HCEC 1CT (cell line): ENCODE measurements at regions not wholly inside any gene's neighbourhood (a gene's known extent, or its start where the extent isn't known, plus 50 kb on each side); places are given as distances from the start of the nearest gene placed in this dataset.
A peak's percentile ranks its signal among the peaks of the same experiment; 100 is the strongest.
"Not testable (repeated sequence)": the region's sequence is repeated elsewhere in the genome, so short reads cannot be mapped to it uniquely, and the experiment has no call there.

Experiments used
- DNase-seq: peaks from one replicate; pipeline ENCODE4 v3.0.0-alpha.2; 2017

DNA sequence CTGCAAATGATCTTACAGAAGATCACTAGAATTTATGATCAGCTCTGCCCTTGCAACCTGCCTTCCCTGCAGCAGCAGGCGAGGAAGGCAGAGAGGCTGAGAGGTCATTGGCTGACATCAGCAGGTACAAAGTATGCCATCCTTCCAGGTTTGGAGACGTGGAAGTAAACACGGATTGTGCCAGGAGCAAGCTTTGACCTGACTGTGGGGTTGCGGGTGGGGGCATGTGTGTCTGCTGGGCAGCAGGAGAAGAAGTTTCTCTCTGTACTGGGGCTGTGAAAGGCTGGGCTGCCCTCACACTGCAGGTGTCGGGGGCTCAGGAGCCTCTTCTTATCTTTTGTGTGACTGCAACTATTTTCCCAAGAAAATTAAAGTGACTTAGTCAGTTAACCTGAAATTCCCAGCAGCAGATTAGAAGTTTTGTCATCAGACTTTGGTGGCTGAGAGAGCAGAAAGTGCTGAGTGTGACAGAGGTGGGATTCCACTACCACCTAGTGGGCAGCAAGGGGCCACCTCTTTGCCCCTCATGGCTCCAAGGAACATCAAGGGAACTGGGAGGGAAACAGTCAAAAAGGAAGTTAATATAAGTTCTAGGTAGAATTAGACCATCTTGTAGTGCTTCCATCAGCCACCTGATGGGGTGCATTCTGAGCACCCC lies 565.9 kb downstream of the ETS1 start:
- peak; percentile 33 for DNase-seq

DNA sequence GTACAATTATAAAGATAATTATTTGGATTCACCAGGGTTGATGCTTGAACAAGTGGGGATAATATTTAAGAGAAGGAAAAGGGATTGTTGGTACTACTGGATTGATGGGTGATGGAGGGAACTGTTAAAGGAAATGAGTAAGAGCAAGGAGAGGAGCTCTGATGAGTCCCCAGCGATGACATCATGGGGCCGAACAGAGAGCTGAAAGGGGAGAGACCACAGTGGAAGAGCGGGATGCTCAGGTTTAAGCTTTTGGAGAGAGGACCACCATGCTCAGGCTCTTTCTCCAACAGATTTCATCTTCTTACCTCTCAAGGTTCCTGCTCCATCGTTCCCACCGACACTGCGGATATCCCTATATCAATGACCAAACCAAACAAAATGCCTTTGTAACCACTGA lies 568.7 kb downstream of the ETS1 start:
- no peak for DNase-seq

DNA sequence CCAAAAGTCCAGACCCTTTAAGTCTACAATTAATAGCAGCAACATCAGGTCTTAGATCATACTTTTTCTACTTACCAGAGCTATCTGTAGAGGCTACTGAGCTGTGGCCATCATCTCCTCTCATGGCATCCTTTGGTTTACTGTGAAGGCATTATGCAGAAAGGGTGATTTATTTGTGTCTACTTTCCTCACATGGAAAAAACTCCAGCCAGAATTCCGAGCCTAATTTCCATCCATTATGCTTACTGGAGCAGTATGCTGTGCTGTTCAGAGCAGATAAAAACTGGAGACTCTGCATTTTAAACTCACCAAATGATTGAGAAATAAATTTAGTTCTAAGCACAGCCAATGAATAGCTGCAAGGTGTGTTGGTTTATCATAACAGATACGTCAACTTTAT lies 581.8 kb downstream of the ETS1 start:
- DNase-seq = no peak

GRCh38 chr11:127998421-127998820 lies 588.9 kb downstream of the ETS1 start:
- peak; percentile 48 for DNase-seq

GRCh38 chr11:127997594-127997993 lies 589.8 kb downstream of the ETS1 start:
- DNase-seq = no peak

- peak; percentile 64 for DNase-seq
Observed at GRCh38 chr11:127996825-127997224, 590.5 kb downstream of the ETS1 start.

DNA sequence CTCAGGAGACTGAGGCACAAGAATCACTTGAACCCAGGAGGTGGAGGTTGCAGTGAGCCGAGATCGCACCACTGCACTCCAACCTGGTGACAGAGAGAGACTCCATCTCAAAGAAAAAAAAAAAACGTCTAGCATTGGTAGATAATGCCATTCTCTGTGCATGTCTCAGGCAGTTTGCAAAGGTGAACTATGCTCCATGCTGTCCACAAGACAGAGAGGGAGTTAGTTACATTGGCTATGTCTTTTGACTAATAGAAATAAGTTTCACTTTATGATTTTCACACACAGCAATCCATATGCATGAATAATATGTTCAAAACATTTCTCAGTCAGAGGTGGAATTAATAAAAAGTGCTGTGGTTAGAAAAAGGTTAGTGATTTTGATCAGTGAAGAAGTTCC lies 591.4 kb downstream of the ETS1 start:
- no peak for DNase-seq

- DNase-seq = peak; percentile 72
Observed at GRCh38 chr11:127994736-127995135, 592.6 kb downstream of the ETS1 start.

DNA sequence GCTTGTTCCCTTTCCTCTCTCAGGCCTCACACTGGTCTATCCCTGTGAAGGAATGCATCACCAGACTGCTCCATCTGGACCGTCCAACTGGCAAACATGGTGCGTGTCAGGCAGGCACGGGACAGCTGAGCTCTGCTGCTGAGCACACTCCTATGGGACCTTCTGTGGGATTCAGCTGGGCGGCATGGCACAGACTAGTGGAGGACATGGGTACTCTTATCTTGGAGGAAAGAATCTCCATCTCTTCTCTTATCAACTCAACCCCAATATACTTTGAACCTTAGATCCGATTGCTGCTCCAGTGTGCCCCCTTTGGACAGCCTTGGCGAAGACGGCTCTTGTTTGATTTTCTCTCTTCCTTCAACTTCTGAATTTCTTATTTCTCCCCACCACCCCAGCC lies 593.6 kb downstream of the ETS1 start:
- DNase-seq = no peak

GRCh38 chr11:127993281-127993680 lies 594.1 kb downstream of the ETS1 start:
- DNase-seq = no peak

DNA sequence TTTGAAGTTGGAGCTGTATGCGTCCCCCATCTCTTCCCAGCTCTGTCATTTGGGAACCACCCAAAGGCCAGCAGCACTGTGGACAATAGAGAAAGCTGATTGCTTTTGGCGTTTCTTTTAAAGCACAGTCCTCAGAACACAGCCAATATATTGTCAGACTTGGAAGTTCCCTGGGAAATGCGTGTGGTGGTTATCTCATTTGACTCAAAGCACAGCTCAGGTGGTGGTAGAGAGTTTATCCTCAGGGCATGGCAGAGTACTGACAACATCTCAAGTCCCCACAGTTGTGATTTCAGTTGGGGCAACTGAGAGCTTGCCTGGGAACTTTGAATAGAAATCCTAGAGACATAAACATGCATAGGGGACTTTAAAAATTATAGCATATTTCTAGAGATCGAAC lies 601.3 kb downstream of the ETS1 start:
- DNase-seq = no peak

- DNase-seq = peak; percentile 17
Observed at GRCh38 chr11:127972816-127973215, 614.5 kb downstream of the ETS1 start.

DNA sequence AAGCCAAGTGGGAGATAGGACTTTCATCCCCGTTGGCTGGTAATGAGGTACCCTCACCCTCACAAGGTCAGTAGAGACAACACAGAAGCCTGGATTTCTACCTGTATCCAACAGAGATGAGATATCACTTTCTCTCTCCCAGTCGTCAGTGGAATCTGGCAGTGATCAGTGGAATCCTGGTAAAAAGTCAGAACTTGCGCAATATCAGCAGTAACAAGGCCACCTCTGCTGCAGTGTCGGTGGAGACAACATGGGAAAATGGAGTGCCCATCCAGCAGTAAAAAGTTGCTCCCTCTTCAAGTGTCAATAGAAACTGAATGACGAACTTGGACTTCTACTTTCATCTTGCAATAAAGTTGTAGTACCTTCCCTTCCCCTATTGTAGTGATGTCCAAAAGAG lies 615.9 kb downstream of the ETS1 start:
- DNase-seq = no peak

GRCh38 chr11:127966821-127967220 lies 620.5 kb downstream of the ETS1 start:
- DNase-seq = peak; percentile 68

GRCh38 chr11:127965939-127966668 lies 621.3 kb downstream of the ETS1 start:
- DNase-seq = peak; percentile 68

DNA sequence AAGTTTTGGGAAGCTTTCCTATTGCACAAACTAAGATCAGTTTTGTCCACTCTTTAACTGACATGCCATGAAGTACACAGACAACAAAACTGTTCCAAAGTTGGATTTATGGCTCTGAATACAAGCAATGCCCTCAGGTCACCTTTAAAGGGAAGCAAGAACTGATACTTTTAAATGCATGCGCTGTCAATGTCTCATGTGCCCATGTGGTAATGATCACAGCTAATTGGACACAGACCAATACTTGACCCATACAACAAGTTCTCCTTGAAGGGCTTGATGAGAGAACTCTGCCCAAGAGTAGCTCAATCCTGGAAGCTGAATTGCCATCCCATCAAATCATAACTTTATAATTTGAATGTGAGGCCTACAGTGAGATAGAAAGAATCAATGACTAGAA lies 624.9 kb downstream of the ETS1 start:
- no peak for DNase-seq

DNA sequence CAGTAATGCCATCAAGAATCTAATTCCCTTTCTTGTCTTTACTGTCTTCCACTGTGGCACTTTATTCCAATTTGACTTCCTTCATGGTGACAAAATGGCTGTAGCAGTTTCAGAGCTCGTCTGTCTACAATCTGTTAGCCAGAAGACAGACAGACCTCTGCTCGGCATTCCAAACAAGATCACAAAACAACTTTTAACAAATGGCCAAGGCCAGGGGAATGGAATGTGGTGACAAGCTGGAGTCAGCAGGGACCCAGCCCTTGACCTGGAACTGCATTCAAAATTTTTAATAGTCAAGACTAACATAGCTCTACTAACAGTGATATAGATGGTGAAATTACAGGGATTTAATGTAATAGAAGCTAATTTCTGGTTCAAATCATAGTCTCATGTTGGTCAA lies 637.2 kb downstream of the ETS1 start:
- no peak for DNase-seq

- DNase-seq = peak; percentile 65
Observed at GRCh38 chr11:127943763-127944162, 643.6 kb downstream of the ETS1 start.

- DNase-seq = no peak
Observed at GRCh38 chr11:127943152-127943551, 644.2 kb downstream of the ETS1 start.

DNA sequence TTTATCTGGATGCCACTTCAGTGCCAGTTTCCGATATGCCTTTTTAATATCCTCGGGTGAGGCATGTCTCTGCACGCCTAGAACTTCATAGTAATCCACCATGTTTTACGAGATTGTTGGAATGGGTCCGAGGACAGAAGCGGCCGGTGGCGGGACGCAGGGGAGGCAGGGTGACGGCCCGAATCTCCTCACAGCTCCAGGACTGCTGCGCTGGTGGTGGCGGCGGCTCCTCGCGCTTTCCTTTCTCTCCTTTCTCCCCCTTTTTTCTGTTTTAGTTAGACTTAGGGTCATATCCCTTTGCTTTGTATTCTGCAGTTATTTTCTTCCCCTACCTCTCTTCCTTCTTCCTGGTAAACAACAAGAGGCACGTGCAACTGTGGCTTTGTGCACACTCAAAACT lies 645.8 kb downstream of the ETS1 start:
- DNase-seq = not testable (repeated sequence)

DNA sequence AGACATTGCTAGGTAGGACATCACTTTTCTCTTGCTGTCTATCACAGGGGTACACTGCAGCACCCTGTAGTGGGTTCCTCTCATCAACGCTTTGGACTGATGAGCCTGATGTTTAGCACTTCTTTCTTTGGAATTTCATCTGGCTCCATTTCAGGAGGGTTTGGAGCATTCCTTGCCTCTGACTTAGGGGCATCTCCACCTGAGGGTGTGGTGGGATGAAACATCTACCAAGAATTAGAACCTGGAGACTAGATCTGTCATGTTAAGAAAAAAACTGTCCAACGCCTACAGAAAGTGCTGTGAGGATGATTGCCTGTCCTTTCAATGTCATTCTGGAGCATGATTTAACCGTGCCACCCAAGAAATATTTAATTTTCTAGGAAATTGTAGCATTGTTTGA lies 648.4 kb downstream of the ETS1 start:
- DNase-seq = no peak

DNA sequence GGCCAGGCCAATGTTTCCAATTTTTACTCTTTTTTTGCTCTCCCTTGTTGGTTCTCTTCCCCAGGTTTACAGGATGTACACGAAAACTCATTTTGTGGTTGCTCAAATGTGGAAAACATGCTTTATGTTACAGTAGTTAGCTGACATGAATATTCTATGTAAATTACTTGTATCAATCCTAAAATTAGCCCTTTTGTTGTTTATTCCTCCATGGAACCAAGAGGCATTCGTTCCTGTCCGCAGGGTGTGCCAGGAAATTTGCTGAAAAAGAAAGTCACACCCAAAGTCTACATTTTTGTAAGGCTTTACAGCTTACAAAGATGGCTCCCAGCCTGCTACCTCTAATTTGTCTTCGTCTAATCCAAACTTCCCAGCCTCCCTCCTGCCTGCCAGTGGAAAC lies 652.3 kb downstream of the ETS1 start:
- DNase-seq = no peak

- DNase-seq = peak; percentile 64
Observed at GRCh38 chr11:127933961-127934360, 653.4 kb downstream of the ETS1 start.

GRCh38 chr11:127931803-127932202 lies 655.6 kb downstream of the ETS1 start:
- DNase-seq = no peak

DNA sequence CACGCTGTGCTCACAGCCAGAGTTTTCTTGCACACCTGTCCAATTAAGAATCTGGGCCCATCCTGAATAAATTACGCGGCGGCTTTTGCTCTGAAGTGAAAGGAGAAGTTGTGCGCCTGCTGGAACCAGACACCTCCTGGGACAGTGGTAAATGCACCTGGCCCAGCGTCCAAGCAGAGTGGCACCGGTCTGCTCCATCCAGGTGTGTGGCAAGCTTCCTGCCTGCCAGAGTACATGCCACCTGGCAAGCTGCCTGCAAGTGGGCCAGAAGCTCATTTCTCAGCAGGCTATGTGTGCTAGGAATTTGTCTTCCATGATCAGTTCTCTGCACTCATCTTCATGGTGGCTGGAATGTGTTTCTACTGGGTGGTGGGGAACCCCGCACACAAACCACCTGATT lies 660.6 kb downstream of the ETS1 start:
- no peak for DNase-seq
